ENCODE measurements at regions not wholly inside any gene's neighbourhood (a gene's known extent, or its start where the extent isn't known, plus 50 kb on each side); places are given as distances from the start of the nearest gene placed in this dataset.
A peak's percentile ranks its signal among the peaks of the same experiment; 100 is the strongest.
"Not testable (repeated sequence)": the region's sequence is repeated elsewhere in the genome, so short reads cannot be mapped to it uniquely, and the experiment has no call there.

DNA sequence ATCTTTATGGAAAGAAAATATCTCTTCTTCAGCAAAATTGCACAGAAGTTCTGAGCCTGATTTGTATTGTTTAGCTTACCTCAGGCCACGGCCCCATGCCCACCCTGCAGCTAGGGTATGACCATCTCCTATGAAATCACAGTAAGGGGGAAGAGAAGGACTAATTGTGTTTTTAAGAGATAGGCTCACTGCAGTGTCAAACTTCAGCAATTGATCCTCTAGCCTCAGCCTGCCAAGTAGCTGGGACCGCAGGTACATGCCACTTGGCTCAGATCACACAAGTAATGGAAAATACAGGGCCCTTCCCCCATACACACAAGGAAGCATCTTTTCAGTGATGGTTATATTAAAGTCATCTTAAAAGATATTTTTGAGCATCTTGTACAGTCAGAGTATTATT, 60.0 kb downstream of the DMAC1 start:
- no peak for DNase-seq (ENCODE audit: low read depth in 2 of 2)

DNA sequence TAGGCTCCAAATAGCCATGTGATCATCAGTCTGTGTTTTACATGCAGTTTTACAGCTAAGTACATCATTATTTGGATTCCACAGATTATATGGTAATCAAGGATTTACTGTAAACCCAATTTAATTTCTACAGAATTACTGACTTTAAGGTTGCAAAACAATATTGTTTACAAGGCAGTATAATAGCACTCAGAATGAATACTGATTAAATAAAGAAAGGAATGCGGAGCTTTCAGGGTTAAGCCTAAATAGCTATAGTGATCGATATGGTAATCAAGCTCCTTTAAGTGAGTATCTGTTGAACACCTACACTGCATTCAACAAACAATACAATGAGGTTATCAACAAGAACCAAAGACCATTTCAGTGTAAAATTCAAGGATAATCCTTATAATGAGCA, 64.3 kb downstream of the DMAC1 start:
- DNase-seq (ENCODE audit: low read depth in 2 of 2) = no peak

DNA sequence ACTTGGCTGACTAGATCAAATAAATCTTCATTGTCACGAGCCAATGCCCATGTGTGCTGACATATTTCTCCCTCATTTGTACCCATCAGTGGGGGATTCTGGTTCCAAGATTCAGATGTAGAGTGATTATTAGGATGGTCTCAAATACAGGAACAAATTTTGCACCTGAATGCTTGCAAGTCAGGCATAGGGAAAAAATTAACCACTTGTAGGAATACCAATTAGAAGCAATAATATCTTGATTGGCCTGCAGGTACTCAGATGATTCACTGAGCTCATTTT, 69.5 kb downstream of the DMAC1 start:
- DNase-seq (ENCODE audit: low read depth in 2 of 2) = no peak

DNA sequence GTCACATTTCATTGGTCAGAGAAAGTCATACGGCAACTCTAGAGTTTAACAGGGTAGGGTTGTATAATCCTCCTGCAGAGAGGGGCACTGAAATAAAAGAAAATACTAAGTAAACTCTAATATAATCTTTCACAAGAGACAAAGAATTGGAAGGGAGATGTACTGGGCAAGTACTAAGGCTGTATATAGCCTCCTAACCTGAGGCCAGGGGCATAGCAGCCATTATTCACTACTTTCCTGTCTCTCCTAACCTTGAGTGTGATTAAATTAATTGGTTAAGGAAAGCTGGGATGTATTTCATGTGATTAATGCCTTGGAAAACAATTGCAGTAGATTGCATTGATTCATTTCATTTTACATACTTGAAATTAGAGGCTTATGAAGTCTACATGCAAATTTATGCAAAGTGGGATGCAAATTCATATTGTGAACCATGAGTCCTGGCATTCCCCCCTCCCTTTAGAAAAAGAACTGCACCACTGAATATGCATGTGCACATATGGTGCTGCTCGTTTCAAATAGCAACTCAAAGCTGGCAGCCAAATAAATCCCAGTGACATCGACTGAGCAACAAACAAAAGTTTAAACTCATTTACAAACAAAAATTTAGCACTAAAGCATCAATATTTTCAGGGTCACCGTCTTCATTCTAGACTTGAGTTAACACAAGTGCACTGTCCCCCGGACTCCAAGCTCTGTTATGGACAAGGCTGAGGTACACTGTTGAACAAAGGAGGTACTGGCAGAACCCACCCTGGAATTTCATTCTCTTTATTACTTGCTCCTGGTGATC, 70.0 kb downstream of the DMAC1 start:
- no peak for DNase-seq (ENCODE audit: low read depth in 2 of 2)

DNA sequence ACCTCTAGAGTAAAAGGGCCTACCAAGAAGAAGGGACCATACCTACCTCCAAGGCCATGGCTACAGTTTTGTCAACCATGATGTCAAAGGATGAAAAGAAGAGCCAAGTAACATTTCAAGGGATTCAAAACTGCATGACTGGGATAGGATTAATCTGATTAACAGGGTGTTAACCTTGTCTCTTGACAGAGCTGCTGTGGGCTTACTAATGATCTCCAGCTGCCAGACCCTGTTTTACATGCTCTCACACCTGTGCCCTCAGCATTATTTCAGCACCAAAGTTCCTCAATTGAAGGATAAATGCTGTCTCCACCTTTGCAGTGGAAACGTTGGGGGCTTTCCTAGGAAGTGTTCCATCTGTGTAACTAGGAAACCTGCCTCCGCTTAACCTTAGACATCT, 78.3 kb downstream of the DMAC1 start:
- DNase-seq (ENCODE audit: low read depth in 2 of 2) = no peak

DNA sequence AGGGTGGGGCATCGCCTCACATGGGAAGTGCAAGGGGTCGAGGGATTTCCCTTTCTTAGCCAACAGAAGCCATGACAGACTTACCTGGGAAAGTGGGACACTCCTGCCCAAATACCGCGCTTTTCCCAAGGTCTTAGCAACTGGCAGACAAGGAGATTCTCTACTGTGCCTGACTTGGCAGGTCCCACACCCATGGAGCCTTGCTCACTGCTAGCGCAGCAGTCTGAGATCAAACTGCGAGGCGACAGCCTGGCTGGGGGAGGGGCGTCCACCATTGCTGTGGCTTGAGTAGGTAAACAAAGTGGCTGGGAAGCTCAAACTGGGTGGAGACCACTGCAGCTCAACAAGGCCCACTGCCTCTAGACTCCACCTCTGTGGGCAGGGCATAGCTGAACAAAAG, 86.5 kb downstream of the DMAC1 start:
- not testable (repeated sequence) for DNase-seq (ENCODE audit: low read depth in 2 of 2)

DNA sequence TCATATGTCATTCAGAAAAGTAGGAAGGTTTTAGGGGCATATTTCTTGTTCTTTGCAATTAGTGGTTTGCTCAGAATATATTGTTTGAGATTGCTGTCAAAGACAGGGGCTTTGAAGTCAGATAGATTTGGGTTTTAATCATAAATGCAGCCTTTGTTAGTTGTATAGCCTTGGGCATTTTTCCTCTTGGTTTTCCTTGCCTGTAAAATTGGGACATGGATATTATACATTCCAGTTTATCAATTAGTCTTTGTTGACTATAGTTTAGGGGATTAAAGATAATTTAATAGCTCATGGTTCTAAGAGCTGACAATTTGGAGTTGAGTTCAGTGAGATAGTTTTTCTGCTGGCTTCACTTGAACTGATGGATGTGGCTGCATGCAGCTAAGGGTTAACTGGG, 88.9 kb downstream of the DMAC1 start:
- no peak for DNase-seq (ENCODE audit: low read depth in 2 of 2)

DNA sequence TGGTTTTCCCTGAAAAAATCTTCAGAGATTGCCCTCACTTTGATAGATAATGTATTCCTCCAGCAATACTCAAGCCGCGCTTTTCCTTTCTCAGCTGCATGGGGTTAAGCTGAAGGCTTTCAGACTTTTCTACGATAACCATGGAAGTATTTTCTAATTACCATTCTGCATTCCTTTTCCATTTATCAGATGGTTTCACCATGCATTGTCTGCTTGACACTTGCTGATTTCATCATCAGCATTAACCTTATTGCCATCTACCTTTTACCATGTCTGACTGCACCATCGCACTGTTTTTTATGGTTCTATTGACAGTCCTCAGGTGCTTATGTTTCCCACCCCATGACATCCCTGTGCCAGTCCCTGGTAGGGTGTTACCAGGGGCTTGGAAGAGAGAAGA, 91.6 kb downstream of the DMAC1 start:
- no peak for DNase-seq (ENCODE audit: low read depth in 2 of 2)

DNA sequence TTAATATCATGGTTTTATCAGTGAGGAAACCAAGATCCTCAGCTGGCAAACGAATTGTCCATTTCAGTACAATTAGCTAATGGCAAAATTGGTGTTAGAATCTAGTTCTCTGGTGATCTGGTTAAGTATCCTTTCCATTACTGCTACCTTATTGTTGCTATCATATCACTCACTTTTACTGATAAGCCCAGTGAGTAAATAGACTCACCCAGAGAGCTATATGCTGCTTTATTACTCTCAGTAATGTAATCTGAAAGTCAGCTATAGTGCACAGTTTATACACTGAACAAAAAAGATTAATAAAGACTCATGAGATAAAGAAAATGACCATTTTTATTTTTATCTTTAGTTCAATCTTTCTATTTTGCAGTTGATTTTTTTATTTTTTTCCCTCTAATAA, 95.0 kb downstream of the DMAC1 start:
- DNase-seq (ENCODE audit: low read depth in 2 of 2) = no peak

DNA sequence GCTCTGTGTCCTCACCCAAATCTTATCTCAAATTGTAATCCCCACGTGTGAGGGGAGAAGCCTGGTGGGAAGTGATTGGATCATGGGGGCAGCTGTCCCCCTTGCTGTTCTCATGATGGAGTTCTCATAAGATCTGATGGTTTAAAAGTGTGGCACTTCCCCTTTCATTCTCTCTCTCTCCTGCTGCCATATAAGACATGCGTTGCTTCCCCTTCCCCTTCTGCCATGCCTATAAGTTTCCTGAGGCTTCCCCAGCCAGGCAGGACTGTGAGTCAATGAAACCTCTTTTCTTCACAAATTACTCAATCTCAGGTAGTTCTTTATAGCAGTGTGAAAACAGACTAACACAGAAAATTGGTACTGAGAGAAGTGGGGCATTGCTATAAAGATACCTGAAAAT, 107.7 kb downstream of the DMAC1 start:
- no peak for DNase-seq (ENCODE audit: low read depth in 2 of 2)

DNA sequence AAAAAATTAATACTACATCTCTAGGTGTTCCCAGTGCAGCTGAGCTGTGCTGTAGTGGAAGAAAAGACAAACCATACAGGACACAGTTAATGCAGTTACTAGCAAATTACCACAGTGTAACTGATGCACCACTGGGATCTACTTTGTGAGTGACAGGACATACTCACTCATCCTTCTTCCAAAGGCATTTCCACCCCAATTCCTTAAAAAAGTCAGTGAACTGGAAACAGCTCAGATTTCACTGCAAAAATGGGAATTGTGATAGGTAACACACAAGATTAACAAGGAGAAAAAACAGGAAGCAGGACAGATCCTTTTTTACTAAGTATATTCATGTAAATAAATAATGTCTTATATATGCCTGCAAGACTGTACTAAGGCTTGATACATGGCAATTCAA, 109.6 kb downstream of the DMAC1 start:
- DNase-seq (ENCODE audit: low read depth in 2 of 2) = no peak

DNA sequence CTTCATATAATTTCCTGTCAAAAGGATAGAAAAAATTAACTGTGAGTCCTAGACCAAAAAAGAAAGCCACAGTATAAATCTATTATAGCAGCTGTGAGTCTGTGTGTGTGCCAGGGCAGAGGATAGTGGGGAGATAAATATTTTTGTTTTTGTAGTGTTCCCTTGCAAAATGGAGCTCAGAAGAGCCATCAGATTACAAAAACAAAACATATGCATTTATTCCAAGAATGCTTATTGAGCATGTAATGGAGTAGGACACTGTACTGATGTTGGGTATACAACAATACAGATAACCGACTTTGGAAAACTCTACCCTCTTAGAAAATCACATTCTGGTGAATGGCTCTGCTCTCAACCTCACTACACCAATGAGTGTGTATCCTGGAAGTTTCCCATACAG, 111.0 kb downstream of the DMAC1 start:
- no peak for DNase-seq (ENCODE audit: low read depth in 2 of 2)

DNA sequence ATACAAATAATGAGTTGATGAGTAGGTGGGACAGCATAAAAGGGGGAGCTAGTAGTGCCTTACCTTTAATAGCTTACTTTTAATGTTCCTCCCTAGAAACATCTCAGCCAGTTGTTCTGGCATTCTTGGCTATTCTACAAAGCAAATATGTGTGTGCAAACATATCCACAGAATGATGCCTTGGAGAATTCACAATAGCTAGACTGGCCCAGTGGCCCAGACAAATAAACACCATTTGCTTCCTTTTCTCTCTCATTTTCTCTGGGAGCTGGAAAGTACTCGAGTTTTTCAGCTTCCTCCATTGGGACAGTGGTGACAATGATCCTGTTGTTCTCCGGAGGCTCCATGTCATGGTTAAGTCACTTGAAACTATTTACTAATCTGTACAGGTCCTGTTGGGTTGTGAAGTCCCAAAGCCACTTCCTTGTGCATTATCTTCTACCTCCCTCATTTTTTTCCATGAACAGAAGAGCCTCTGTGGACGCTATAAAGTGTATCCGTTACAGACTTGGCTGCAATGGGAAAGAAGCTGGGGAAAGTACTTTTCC, 122.9 kb downstream of the DMAC1 start:
- DNase-seq (ENCODE audit: low read depth in 2 of 2) = no peak

DNA sequence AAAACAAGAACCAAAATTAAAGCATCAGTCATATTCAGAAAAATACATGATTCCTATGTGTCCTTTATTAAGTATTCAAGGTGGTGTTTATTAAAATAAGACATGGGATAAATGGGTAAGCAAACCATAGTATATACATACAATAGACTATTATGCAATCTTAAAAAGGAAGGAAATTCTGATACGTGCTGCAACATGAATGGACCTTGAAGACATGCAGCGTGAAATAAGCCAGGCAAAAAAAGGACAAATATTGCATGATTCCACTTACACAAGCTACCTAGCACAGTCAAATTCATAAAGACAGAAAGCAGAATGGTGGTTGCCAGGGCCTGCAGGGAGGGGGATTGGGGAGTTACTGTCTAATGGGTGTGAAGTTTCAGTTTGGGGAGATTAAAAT, 127.7 kb downstream of the DMAC1 start:
- no peak for DNase-seq (ENCODE audit: low read depth in 2 of 2)

DNA sequence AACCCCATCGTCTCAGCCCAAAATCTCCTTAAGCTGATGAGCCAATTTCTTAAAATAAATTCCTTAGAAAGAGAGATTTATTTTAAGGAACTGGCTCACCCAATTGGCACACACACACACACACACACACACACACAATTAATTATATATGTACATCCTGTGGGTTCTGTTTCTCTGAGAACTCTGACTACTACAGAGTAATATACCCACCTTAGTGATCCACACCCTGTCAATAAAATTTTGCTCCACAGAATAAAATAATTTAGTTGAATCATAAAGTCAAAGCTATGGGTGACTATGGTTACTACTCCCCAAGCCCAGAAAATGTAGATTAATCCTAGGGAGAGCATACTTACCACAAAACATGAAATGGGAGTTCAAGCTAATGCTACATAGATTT, 131.0 kb downstream of the DMAC1 start:
- no peak for DNase-seq (ENCODE audit: low read depth in 2 of 2)

DNA sequence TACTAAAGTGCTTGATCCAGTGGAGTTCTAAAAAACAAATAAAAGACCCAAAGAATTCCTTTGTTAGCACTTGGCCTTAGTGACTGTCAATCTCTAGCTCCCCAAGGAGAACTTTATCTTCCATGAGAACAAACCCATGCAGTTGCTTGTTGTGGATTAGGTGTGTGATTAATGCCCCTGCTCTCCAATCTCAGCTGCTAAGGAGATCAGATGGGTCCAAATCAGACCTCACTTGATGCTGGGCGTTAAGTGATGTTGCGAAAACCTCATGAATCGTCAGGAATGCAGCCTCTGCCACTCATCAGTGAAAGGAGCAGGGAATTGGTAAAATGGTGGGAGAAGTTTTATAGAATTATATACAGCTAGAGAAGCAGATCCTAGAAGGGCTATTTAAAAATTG, 133.7 kb downstream of the DMAC1 start:
- no peak for DNase-seq (ENCODE audit: low read depth in 2 of 2)

DNA sequence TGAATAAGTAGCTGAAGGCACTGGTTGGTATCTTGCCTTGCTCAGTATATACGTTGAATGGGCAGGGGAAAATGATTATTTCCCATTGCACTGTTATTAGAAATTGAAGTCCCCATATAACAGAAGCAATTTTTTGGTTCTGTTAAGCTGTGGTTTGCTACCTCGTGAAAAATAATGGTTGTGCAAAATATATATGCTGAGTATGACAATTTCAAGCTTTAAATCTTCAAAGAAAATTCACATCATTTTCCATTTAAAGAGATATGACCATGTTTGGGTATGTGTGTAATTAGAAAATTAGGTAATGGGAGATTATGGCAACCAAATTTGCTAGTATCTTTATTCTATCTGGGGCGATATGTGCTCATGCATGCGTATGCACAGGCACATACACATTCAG, 139.8 kb downstream of the DMAC1 start:
- no peak for DNase-seq (ENCODE audit: low read depth in 2 of 2)

DNA sequence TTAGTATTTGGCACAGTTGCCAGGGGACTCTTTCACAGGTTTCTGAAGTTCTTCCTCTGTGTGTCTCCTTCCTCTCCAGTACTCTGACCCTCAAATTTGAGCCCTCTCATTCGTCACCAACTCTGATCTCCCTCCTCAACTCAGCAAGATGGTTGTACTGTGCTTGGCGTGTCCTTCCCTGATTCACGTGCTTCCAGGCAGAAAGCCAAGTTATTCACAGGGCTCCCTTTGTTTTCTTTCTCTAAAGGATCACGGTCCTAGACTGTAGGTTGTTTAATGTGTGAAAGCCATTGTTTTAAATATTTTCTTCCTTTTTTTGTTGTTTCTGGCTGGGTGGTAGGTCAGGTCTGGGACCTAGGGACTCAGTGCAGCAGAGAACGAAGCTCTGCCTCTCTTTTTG, 142.9 kb downstream of the DMAC1 start:
- DNase-seq (ENCODE audit: low read depth in 2 of 2) = no peak

DNA sequence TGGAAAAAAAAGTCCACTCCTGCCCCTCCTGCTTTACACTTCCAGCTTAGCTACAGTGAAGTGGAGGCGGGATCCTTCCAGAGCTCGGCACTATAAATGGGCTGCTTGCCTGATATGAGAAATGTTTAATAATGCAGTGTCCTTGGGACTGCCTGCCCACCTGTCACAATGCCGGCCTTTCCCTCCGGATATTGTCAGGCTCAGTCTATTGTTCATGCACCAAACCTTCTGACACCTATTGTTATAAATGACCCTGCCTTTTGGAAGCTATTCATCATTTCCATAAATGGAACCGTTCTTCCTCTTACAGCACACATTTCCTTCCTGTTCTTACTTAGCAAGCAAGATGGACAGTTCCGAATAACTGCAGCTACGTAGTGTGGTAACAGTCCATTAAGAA, 146.3 kb downstream of the DMAC1 start:
- DNase-seq (ENCODE audit: low read depth in 2 of 2) = no peak

DNA sequence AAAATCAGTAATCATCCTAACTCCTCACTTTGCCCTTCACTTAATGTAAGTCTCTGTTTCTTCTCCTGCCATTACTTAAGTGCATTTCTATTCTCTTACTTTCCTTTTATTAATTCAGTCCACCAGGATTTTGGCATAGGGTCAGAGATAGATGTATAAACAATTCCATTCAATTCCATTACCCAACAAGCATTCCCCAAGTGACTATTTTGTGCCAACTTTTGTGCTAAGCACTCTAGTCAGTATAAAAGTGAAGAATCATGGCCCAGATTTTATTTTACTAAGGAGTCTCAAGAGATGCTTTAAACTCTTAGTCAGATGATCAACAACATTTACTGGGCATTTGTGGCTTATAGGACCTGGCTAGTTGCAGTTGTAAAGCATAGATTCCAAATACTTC, 159.3 kb downstream of the DMAC1 start:
- no peak for DNase-seq (ENCODE audit: low read depth in 2 of 2)

DNA sequence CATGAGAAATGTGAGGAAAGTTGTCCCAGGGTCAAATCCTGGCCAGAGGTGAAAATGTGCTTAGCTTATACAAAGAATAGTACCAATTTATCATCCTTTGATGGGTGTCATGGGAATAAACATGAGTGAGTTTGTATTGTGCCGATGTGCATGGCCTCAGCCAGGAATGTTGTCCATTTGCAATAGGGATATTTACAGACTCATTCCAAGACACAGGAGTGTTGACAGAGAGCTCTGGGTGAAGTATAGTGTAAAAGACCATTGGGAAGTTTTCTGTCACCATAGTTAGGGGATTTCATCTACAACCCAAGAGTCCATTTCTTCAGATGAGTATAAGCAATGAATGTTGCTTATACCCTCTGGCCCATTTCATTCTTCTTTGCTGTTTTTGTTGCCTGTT, 160.1 kb downstream of the DMAC1 start:
- DNase-seq (ENCODE audit: low read depth in 2 of 2) = no peak

DNA sequence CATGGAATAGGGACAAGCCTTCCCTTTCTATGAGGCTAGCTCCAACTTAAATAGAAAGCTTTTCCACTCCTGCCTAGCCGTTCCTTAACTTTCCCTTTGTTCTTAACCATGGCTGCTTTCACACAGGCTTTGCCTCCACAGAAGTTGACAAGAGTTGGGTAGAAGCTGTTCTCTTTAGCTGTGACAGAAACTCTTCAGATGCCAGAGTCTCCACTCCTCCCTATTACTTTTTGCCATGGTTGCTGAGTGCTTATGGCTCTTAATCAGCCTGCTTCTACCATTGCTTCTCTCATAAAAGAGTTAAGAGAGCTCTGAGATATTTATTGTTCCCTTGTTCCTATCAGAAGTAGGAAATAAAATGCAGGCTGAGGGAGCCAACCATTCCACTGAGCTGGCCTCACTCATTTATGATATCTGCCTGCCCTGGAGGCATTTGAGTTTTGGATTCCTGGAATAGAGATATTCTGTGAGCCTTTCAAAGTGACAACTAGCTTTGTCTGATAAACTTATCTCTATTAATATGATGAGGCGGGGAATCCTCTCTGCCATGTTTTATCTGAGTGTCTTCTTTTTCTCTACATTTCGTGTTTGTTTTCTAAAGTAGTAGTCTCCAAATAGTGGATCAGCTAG, 162.6 kb downstream of the DMAC1 start:
- DNase-seq (ENCODE audit: low read depth in 2 of 2) = no peak

DNA sequence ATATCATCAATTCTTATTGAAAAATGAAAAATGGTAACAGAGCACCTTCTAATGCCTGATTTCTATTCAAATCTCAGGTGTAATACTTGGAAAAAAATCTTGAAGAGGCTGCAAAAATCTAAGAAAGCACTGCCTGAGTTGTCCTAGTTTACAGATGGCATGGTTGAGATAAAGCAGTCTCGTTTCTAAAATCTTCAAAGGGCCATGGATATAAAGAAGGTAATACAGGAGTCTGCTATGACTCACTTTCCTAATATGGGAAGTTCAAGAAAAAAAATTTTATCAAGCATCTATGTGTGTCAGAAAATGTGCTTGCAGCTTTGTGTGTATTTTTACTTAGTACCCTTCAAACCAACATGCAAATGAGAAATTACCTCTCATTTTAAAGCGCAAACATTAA, 163.3 kb downstream of the DMAC1 start:
- DNase-seq (ENCODE audit: low read depth in 2 of 2) = no peak

DNA sequence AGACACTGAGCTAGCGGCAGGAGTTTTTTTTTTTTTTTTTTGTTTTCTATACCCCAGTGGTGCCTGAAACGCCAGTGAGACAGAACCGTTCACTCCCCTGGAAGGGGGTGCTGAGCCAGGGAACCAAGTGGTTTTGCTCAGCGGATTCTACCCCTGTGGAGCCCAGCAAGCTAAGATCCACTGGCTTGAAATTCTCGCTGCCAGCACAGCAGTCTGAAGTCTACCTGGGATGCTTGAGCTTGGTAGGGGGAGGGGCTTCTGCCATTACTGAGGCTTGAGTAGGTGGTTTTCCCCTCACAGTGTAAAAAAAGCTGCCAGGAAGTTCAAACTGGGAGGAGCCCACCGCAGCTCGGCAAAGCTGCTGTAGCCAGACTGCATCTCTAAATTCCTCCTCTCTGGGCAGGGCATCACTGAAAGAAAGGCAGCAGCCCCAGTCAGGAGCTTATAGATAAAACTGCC, 173.0 kb downstream of the DMAC1 start:
- peak; percentile 9 to 15 for DNase-seq (ENCODE audit: low read depth in 2 of 2)

All from stimulated activated CD8-positive, alpha-beta memory T cell treated with anti-CD3 and anti-CD28 coated beads, Interleukin-15, amount 100 ng/mL, for 4 hours (primary cell).